ENCODE measurements at regions not wholly inside any gene's neighbourhood (a gene's known extent, or its start where the extent isn't known, plus 50 kb on each side); places are given as distances from the start of the nearest gene placed in this dataset.

DNA sequence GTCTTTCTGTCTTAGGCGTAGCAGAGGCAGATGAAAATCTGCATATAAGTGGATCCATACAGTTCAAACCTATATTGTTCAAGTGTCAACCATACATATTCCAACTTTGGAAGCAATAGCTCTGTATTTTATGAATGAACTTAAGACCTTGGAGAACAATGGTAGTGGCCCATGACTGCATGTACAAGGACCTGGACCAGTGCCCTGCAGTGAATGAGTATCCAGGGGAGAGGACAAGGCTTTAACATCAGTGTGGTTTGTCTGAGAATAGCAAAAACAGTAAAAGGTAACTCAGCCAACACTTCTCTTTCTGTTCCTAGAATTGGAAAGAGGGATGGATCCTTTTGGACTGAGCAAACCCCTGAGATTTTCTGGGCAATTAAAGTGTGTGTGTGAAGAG is 230.8 kb upstream of the LINC00305 start:
- TF ChIP-seq, protein P1, sequence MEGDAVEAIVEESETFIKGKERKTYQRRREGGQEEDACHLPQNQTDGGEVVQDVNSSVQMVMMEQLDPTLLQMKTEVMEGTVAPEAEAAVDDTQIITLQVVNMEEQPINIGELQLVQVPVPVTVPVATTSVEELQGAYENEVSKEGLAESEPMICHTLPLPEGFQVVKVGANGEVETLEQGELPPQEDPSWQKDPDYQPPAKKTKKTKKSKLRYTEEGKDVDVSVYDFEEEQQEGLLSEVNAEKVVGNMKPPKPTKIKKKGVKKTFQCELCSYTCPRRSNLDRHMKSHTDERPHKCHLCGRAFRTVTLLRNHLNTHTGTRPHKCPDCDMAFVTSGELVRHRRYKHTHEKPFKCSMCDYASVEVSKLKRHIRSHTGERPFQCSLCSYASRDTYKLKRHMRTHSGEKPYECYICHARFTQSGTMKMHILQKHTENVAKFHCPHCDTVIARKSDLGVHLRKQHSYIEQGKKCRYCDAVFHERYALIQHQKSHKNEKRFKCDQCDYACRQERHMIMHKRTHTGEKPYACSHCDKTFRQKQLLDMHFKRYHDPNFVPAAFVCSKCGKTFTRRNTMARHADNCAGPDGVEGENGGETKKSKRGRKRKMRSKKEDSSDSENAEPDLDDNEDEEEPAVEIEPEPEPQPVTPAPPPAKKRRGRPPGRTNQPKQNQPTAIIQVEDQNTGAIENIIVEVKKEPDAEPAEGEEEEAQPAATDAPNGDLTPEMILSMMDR (optimal IDR thresholded peaks at IDR 0.05 in 1 of 3, IDR thresholded peaks at IDR 0.05 in 1 of 3, conservative IDR thresholded peaks at IDR 0.05 in 1 of 3; ENCODE audit: extremely low read depth in 1 of 3, insufficient read depth in 2 of 3, low read length in 3 of 3) = no peak
- TF ChIP-seq EZH2 (IDR thresholded peaks at IDR 0.05; ENCODE audit: low read length) = no peak

Measured in keratinocyte (primary cell).